H9 (cell line): ENCODE measurements at regions not wholly inside any gene's neighbourhood (a gene's known extent, or its start where the extent isn't known, plus 50 kb on each side); places are given as distances from the start of the nearest gene placed in this dataset.

ENCODE experiments used
- DNase-seq: peaks from one replicate; pipeline ENCODE4 v3.0.0-alpha.2; 2017
- H2AFZ ChIP-seq: one replicate; pipeline ENCODE4 v1.6.1; 2013; ENCODE audit warnings: mild to moderate bottlenecking, low read length, control low read depth, moderate library complexity
- H2AK5ac ChIP-seq: 2 replicates; pipeline ENCODE4 v1.6.1; 2013; ENCODE audit warnings: low read length, control low read depth, mixed read lengths; ENCODE audit not compliant: insufficient read length
- H2BK120ac ChIP-seq: one replicate; pipeline ENCODE4 v1.6.1; 2013; ENCODE audit warnings: low read depth, mild to moderate bottlenecking, low read length, control low read depth, inconsistent platforms; ENCODE audit not compliant: poor library complexity, severe bottlenecking
- H2BK12ac ChIP-seq: 2 replicates; pipeline ENCODE4 v1.6.1; 2013; ENCODE audit warnings: low read length, control low read depth, mixed read lengths, low read depth; ENCODE audit not compliant: insufficient read length
- H2BK15ac ChIP-seq: 2 replicates; pipeline ENCODE4 v1.6.1; 2013; ENCODE audit warnings: low read depth, low read length, control low read depth
- H2BK20ac ChIP-seq: one replicate; pipeline ENCODE4 v1.6.1; 2013; ENCODE audit warnings: low read depth, mild to moderate bottlenecking, low read length, control low read depth, inconsistent platforms; ENCODE audit not compliant: poor library complexity, severe bottlenecking
- H2BK5ac ChIP-seq: 2 replicates; pipeline ENCODE4 v1.6.1; 2013; ENCODE audit warnings: low read length, control low read depth, mixed read lengths; ENCODE audit not compliant: insufficient read length
- H3K14ac ChIP-seq: 2 replicates; pipeline ENCODE4 v1.6.1; 2013; ENCODE audit warnings: low read length, control low read depth; ENCODE audit not compliant: insufficient read depth
- H3K18ac ChIP-seq: 2 replicates; pipeline ENCODE4 v1.6.1; 2013; ENCODE audit warnings: low read depth, mild to moderate bottlenecking, mixed read lengths, low read length, control low read depth; ENCODE audit not compliant: insufficient read length
- H3K23ac ChIP-seq: 2 replicates; pipeline ENCODE4 v1.6.1; 2013; ENCODE audit warnings: low read length, control low read depth, mixed read lengths, low read depth; ENCODE audit not compliant: insufficient read length
- H3K23me2 ChIP-seq: 2 replicates; pipeline ENCODE4 v1.6.1; 2013; ENCODE audit warnings: low read depth, mild to moderate bottlenecking, mixed read lengths, low read length, control low read depth; ENCODE audit not compliant: insufficient read length, poor library complexity, severe bottlenecking
- H3K27ac ChIP-seq: 2 replicates; pipeline ENCODE4 v1.5.1; 2013; ENCODE audit warnings: low read length, control low read depth, mixed read lengths, low read depth; ENCODE audit not compliant: insufficient read length
- H3K27me3 ChIP-seq: 2 replicates; pipeline ENCODE4 v1.6.1; 2013; ENCODE audit warnings: low read length, control low read depth, inconsistent platforms; ENCODE audit not compliant: insufficient read depth
- H3K4ac ChIP-seq: 2 replicates; pipeline ENCODE4 v1.6.1; 2013; ENCODE audit warnings: low read depth, mild to moderate bottlenecking, control low read depth, inconsistent platforms, low read length, moderate library complexity
- H3K4me1 ChIP-seq: 2 replicates; pipeline ENCODE4 v1.6.1; 2013; ENCODE audit warnings: low read length, control low read depth, inconsistent platforms; ENCODE audit not compliant: insufficient read depth
- H3K4me2 ChIP-seq: 2 replicates; pipeline ENCODE4 v1.6.1; 2013; ENCODE audit warnings: low read length, control low read depth, mixed read lengths; ENCODE audit not compliant: insufficient read length, insufficient read depth
- H3K56ac ChIP-seq: 2 replicates; pipeline ENCODE4 v1.6.1; 2013; ENCODE audit warnings: low read depth, mild to moderate bottlenecking, mixed read lengths, low read length, control low read depth; ENCODE audit not compliant: insufficient read length
- H3K79me1 ChIP-seq: 2 replicates; pipeline ENCODE4 v1.6.1; 2013; ENCODE audit warnings: low read depth, mild to moderate bottlenecking, moderate library complexity, low read length, control low read depth, inconsistent platforms; ENCODE audit not compliant: insufficient read depth, poor library complexity, severe bottlenecking
- H3K79me2 ChIP-seq: 2 replicates; pipeline ENCODE4 v1.6.1; 2013; ENCODE audit warnings: low read length, control low read depth, inconsistent platforms; ENCODE audit not compliant: insufficient read depth
- H3K9ac ChIP-seq: 2 replicates; pipeline ENCODE4 v1.6.1; 2013; ENCODE audit warnings: low read length, control low read depth, mixed read lengths; ENCODE audit not compliant: insufficient read length; ENCODE audit errors: extremely low read depth
- H3K9me3 ChIP-seq: one replicate; pipeline ENCODE4 v1.6.1; 2013; ENCODE audit warnings: low read depth, low read length, inconsistent platforms; ENCODE audit not compliant: control insufficient read depth
- H3T11ph ChIP-seq: one replicate; pipeline ENCODE4 v1.6.1; 2013; ENCODE audit warnings: mild to moderate bottlenecking, low read length, control low read depth, inconsistent platforms
- H4K20me1 ChIP-seq: one replicate; pipeline ENCODE4 v1.6.1; 2013; ENCODE audit not compliant: control insufficient read depth, insufficient read length, insufficient read depth
- H4K5ac ChIP-seq: 2 replicates; pipeline ENCODE4 v1.6.1; 2013; ENCODE audit warnings: low read depth, mild to moderate bottlenecking, mixed read lengths, low read length, control low read depth; ENCODE audit not compliant: insufficient read length
- H4K8ac ChIP-seq: replicated peaks from 2 replicates; pipeline ENCODE4 v1.6.1; 2013; ENCODE audit warnings: low read length, control low read depth, mixed read lengths, low read depth; ENCODE audit not compliant: insufficient read length
- H4K91ac ChIP-seq: 2 replicates; pipeline ENCODE4 v1.6.1; 2013; ENCODE audit warnings: low read depth, mild to moderate bottlenecking, moderate library complexity, mixed read lengths, low read length, control low read depth; ENCODE audit not compliant: insufficient read length
- H3K27ac Mint-ChIP-seq, 3 experiments: 2 replicates in 2 of 3; 3 replicates in 1 of 3; pipeline ENCODE4 v1.8.0; 2020 to 2021; ENCODE audit warnings: mixed read lengths in 3 of 3, mild to moderate bottlenecking in 1 of 3, moderate library complexity in 1 of 3
- H3K27me3 Mint-ChIP-seq: 2 replicates; pipeline ENCODE4 v1.8.0; 2021; ENCODE audit warnings: low read depth, mild to moderate bottlenecking, moderate library complexity, mixed read lengths
- H3K36me3 Mint-ChIP-seq, 3 experiments: 2 replicates in 2 of 3; 3 replicates in 1 of 3; pipeline ENCODE4 v1.8.0; 2020 to 2021; ENCODE audit warnings: low read depth in 3 of 3, mixed read lengths in 3 of 3; ENCODE audit not compliant: insufficient read depth in 1 of 3
- H3K4me1 Mint-ChIP-seq, 2 experiments: 2 replicates each; pipeline ENCODE4 v1.8.0; 2020; ENCODE audit warnings: mixed read lengths in 2 of 2
- H3K4me3 Mint-ChIP-seq, 2 experiments: 2 replicates in 1 of 2; 3 replicates in 1 of 2; pipeline ENCODE4 v1.8.0; 2020 to 2021; ENCODE audit warnings: mild to moderate bottlenecking in 2 of 2, mixed read lengths in 2 of 2, moderate library complexity in 1 of 2
- H3K9me3 Mint-ChIP-seq, 2 experiments: 2 replicates in 1 of 2; 3 replicates in 1 of 2; pipeline ENCODE4 v1.8.0; 2020; ENCODE audit warnings: mild to moderate bottlenecking in 2 of 2, mixed read lengths in 2 of 2, moderate library complexity in 1 of 2
- WGBS: extraction: QIAGEN DNeasy Blood & Tissue Kit; methylation state at CpG from one replicate; pipeline ENCODE4 v1.1.7; 2013; ENCODE audit warnings: missing lambda C conversion rate, low lambda C conversion rate, mixed read lengths; ENCODE audit not compliant: insufficient read length; ENCODE audit errors: extremely low coverage; 5-methylcytosine and 5-hydroxymethylcytosine counted together
- TF ChIP-seq, protein P1 (sequence below): fragments of 200-600 bp; sonication (generic); conservative IDR thresholded peaks from 3 replicates; pipeline ENCODE4 v1.8.0; 2021; ENCODE audit warnings: antibody characterized with exemption, mild to moderate bottlenecking

DNA sequence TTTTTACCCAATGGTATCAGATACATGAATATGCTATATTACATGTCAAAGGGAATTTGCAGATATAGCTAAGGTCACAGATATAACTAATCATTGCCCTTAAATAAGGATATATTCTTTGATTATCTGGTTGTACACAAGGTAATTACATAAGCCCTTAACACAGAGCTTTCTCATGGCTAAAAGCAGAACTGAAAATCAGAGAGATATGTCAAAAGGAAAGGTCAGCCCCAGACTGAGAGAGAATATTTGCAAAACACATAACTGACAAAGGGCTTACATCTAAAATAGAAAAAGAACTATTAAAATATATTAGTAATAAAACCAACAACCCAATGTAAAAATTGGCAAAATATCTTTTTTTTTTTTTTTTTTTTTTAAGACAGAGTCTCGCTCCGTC is 1029.5 kb upstream of the LRRN3 start:
- H2AK5ac ChIP-seq = no peak overlapping the region
- H3K4me1 ChIP-seq = no peaks in the 10 kb centered on the region
- H3K23ac ChIP-seq = no peak overlapping the region
- WGBS = no CpG with 5 or more reads among the region's 2 CpGs
- no peaks in the 10 kb centered on the region for H3K79me1 ChIP-seq
- no peak overlapping the region for H2BK12ac ChIP-seq
- H3K9ac ChIP-seq = no peak overlapping the region
- Mint-ChIP-seq H3K9me3 (no peaks in the 10 kb centered on the region), H3K4me1 (no peaks in the 10 kb centered on the region), H3K27me3 (no peaks in the 10 kb centered on the region), H3K36me3 (no peaks in the 10 kb centered on the region), H3K4me3 (no peak overlapping the region), H3K27ac (no peak overlapping the region)
- no peak overlapping the region for H2AFZ ChIP-seq
- H3K79me2 ChIP-seq = no peaks in the 10 kb centered on the region
- no peak overlapping the region for H2BK120ac ChIP-seq
- H4K20me1 ChIP-seq = no peaks in the 10 kb centered on the region
- no peak overlapping the region for H2BK5ac ChIP-seq
- no peaks in the 10 kb centered on the region for H3K27me3 ChIP-seq
- H3K56ac ChIP-seq = no peak overlapping the region
- no peak overlapping the region for H3T11ph ChIP-seq
- no peaks in the 10 kb centered on the region for H3K9me3 ChIP-seq
- H3K4ac ChIP-seq = no peak overlapping the region
- H3K4me2 ChIP-seq = no peak overlapping the region
- no peak for DNase-seq
- H2BK20ac ChIP-seq = no peak overlapping the region
- H3K23me2 ChIP-seq = no peaks in the 10 kb centered on the region
- H4K91ac ChIP-seq = no peak overlapping the region
- no peak overlapping the region for H2BK15ac ChIP-seq
- no peak overlapping the region for H4K5ac ChIP-seq
- no peak overlapping the region for H4K8ac ChIP-seq
- H3K14ac ChIP-seq = no peak overlapping the region
- TF ChIP-seq, protein P1, sequence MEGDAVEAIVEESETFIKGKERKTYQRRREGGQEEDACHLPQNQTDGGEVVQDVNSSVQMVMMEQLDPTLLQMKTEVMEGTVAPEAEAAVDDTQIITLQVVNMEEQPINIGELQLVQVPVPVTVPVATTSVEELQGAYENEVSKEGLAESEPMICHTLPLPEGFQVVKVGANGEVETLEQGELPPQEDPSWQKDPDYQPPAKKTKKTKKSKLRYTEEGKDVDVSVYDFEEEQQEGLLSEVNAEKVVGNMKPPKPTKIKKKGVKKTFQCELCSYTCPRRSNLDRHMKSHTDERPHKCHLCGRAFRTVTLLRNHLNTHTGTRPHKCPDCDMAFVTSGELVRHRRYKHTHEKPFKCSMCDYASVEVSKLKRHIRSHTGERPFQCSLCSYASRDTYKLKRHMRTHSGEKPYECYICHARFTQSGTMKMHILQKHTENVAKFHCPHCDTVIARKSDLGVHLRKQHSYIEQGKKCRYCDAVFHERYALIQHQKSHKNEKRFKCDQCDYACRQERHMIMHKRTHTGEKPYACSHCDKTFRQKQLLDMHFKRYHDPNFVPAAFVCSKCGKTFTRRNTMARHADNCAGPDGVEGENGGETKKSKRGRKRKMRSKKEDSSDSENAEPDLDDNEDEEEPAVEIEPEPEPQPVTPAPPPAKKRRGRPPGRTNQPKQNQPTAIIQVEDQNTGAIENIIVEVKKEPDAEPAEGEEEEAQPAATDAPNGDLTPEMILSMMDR = no peak
- H3K18ac ChIP-seq = no peak overlapping the region
- H3K27ac ChIP-seq = no peak overlapping the region
